HepG2 (cell line): ENCODE measurements at regions not wholly inside any gene's neighbourhood (a gene's known extent, or its start where the extent isn't known, plus 50 kb on each side); places are given as distances from the start of the nearest gene placed in this dataset.

Experiments
- ATAC-seq: fragments of 200-7000 bp; cut with Tn5 transposase; 3 replicates; pipeline ENCODE4 v1.9.1; 2020; ENCODE audit warnings: mild to moderate bottlenecking, moderate library complexity
- BruUV-seq: library from RNA; stranded (reverse); fragments of 400-500 nt; replicated peaks from 2 replicates; lab custom pipeline; 2021; lab: Mats Ljungman, UMichigan
- CTCF ChIA-PET: fragments of 300-600 bp; formaldehyde crosslinking; extraction: SDS; loops from one replicate; lab custom pipeline; 2021; ENCODE audit warnings: low total read pairs, inconsistent platforms, low intra/inter-chr PET ratio; lab: Yijun Ruan, JAX
- POLR2A ChIA-PET: fragments of 350-600 bp; sonication (Branson Sonifier 250); formaldehyde crosslinking; loops from one replicate; lab custom pipeline; 2020; ENCODE audit warnings: antibody characterized with exemption, inconsistent platforms; lab: Yijun Ruan, JAX
- DNase-seq: peaks from one replicate; pipeline ENCODE4 v3.0.0-alpha.2; 2015; ENCODE audit warnings: low spot score
- FAIRE-seq: peaks from 3 replicates; lab custom pipeline; 2011; peaks lifted over from hg19 to GRCh38; lab: Jason Lieb, UNC
- H2AFZ ChIP-seq: one replicate; pipeline ENCODE4 v1.6.1; 2011; ENCODE audit warnings: low read length, inconsistent platforms
- H3K27ac ChIP-seq: fragments of 300-600 bp; 3 replicates; pipeline ENCODE4 v1.8.0; 2011; ENCODE audit warnings: mixed run types, mild to moderate bottlenecking, mixed read lengths, low read length, inconsistent platforms; ENCODE audit not compliant: insufficient read depth; ENCODE audit errors: extremely low read length
- H3K27me3 ChIP-seq, 2 experiments: fragments of 200-600 bp in 1 of 2; 2 replicates in 1 of 2; 3 replicates in 1 of 2; pipeline versions ENCODE4 v1.6.0 to v1.8.0; 2011; ENCODE audit warnings: low read length in 2 of 2, mild to moderate bottlenecking in 2 of 2, moderate library complexity in 2 of 2, inconsistent platforms in 1 of 2; ENCODE audit not compliant: insufficient read depth in 2 of 2, control insufficient read depth in 1 of 2
- H3K36me3 ChIP-seq, 2 experiments: fragments of 200-600 bp in 1 of 2; replicated peaks in 1 of 2; 2 replicates in 1 of 2; 3 replicates in 1 of 2; pipeline versions ENCODE4 v1.5.1 to v1.8.0; 2011; ENCODE audit warnings: low read length in 2 of 2, inconsistent platforms in 1 of 2; ENCODE audit not compliant: insufficient read depth in 2 of 2, control insufficient read depth in 1 of 2
- H3K4me1 ChIP-seq: 2 replicates; pipeline ENCODE4 v1.5.1; 2012; ENCODE audit warnings: low read length, inconsistent platforms; ENCODE audit not compliant: insufficient read depth
- H3K4me2 ChIP-seq: 2 replicates; pipeline ENCODE4 v1.6.0; 2011; ENCODE audit warnings: low read depth, low read length, inconsistent platforms
- H3K4me3 ChIP-seq, 3 experiments: fragments of 200-600 bp in 1 of 3; sonication (generic), shearing (Covaris generic) in 1 of 3; replicated peaks in 1 of 3; 2 replicates each; pipeline ENCODE4 v1.5.1; 2011 to 2016; ENCODE audit warnings: low read length in 3 of 3, inconsistent platforms in 2 of 3, low read depth in 2 of 3, mild to moderate bottlenecking in 2 of 3, control low read depth in 1 of 3, mixed read lengths in 1 of 3; ENCODE audit not compliant: insufficient read depth in 1 of 3
- H3K79me2 ChIP-seq: one replicate; pipeline ENCODE4 v1.6.1; 2011; ENCODE audit warnings: low read length, inconsistent platforms; ENCODE audit not compliant: insufficient read depth
- H3K9ac ChIP-seq: 2 replicates; pipeline ENCODE4 v1.6.0; 2011; ENCODE audit warnings: mild to moderate bottlenecking, low read depth, low read length, inconsistent platforms; ENCODE audit not compliant: insufficient read depth
- H3K9me3 ChIP-seq: 2 replicates; pipeline ENCODE4 v1.5.1; 2012; ENCODE audit warnings: mild to moderate bottlenecking, low read length
- H4K20me1 ChIP-seq: 2 replicates; pipeline ENCODE4 v1.6.0; 2011; ENCODE audit warnings: inconsistent platforms, mild to moderate bottlenecking, low read length, moderate library complexity; ENCODE audit not compliant: insufficient read depth
- CEBPG ChIP-seq: IDR thresholded peaks from 2 replicates; pipeline ENCODE4 v1.6.1; 2016
- DDIT3 ChIP-seq: sonication (generic); formaldehyde crosslinking; IDR thresholded peaks from 2 replicates; pipeline ENCODE4 v1.4.0; 2020; ENCODE audit warnings: mild to moderate bottlenecking, missing genetic modification reagents
- MIER2 ChIP-seq: IDR thresholded peaks from 2 replicates; pipeline ENCODE4 v1.6.1; 2016; ENCODE audit warnings: missing biosample characterization, missing genetic modification reagents
- PTBP1 ChIP-seq: fragments of 200-400 bp; formaldehyde crosslinking; IDR thresholded peaks from 2 replicates; pipeline ENCODE4 v1.6.1; 2018; ENCODE audit warnings: low read length, low read depth; ENCODE audit not compliant: poor library complexity, severe bottlenecking
- RBM39 ChIP-seq: fragments of 200-400 bp; formaldehyde crosslinking; IDR thresholded peaks from one replicate; pipeline ENCODE4 v1.6.1; 2018; ENCODE audit warnings: antibody characterized with exemption, mild to moderate bottlenecking, low read depth, low read length; ENCODE audit not compliant: poor library complexity, severe bottlenecking
- SMAD1 ChIP-seq: sonication (generic); formaldehyde crosslinking; IDR thresholded peaks from 2 replicates; pipeline ENCODE4 v1.4.0; 2020; ENCODE audit warnings: missing genetic modification reagents, low read depth, mild to moderate bottlenecking, borderline replicate concordance
- ZFP41 ChIP-seq: sonication (generic); formaldehyde crosslinking; IDR thresholded peaks from 2 replicates; pipeline ENCODE4 v1.4.0; 2020; ENCODE audit warnings: mild to moderate bottlenecking, missing genetic modification reagents, borderline replicate concordance
- ZNF180 ChIP-seq: sonication (generic); formaldehyde crosslinking; IDR thresholded peaks from 2 replicates; pipeline ENCODE4 v1.4.0; 2020; ENCODE audit warnings: low read depth, missing genetic modification reagents, borderline replicate concordance
- ZNF207 ChIP-seq: fragments of 450-650 bp; IDR thresholded peaks from 2 replicates; pipeline ENCODE4 v1.6.1; 2016; ENCODE audit warnings: antibody characterized with exemption, borderline replicate concordance
- ZNF383 ChIP-seq: sonication (generic); formaldehyde crosslinking; IDR thresholded peaks from 2 replicates; pipeline ENCODE4 v1.4.0; 2020; ENCODE audit warnings: missing genetic modification reagents, mild to moderate bottlenecking, borderline replicate concordance
- ZNF619 ChIP-seq: sonication (generic); formaldehyde crosslinking; IDR thresholded peaks from 2 replicates; pipeline ENCODE4 v1.4.0; 2020; ENCODE audit warnings: mild to moderate bottlenecking, missing genetic modification reagents
- WGBS: methylation state at CpG from one replicate; pipeline ENCODE4 v1.1.6; 2017; ENCODE audit warnings: low lambda C conversion rate; 5-methylcytosine and 5-hydroxymethylcytosine counted together
- in situ Hi-C: cut with HindIII; loops from 2 replicates; pipeline ENCODE4 v1.10.0; 2017; ENCODE audit warnings: low pct_unique_long_range_greater_than_20kb; ENCODE audit not compliant: extremely low pct_ligation_motif_present
- intact Hi-C: fragments of 100-400 bp; cut with micrococcal nuclease; formaldehyde crosslinking; loops from one replicate; pipeline ENCODE4 v1.10.0; 2022; ENCODE audit not compliant: unreplicated experiment

GRCh38 chr4:123609829-123610228 is 213.2 kb downstream of the SPRY1 start:
- POLR2A ChIA-PET: no interaction called here
- H3K4me1 ChIP-seq: 0 out of 2 replicates have a peak, but pooled peaks cover 5% of the 10 kb centered on the region
- CTCF ChIA-PET: no interaction called here

GRCh38 chr4:123613586-123614344 is 217.2 kb downstream of the SPRY1 start:
- TF ChIP-seq ZNF383: no peak
- TF ChIP-seq ZNF619 (CRISPR knock-in tag): no peak
- no peak for TF ChIP-seq ZFP41 (CRISPR knock-in tag)
- TF ChIP-seq MIER2 (CRISPR knock-in tag): no peak
- TF ChIP-seq SMAD1: no peak
- TF ChIP-seq RBM39: no peak
- no peak for TF ChIP-seq PTBP1
- no peak for TF ChIP-seq DDIT3 (CRISPR knock-in tag)
- Histone ChIP-seq H4K20me1 (no peaks in the 10 kb centered on the region), H3K79me2 (no peaks in the 10 kb centered on the region), H3K9me3 (no peaks in the 10 kb centered on the region), H3K27me3 (no peaks in the 10 kb centered on the region), H3K27ac (no peak overlapping the region), H3K4me2 (no peak overlapping the region), H3K9ac (no peak overlapping the region), H3K4me3 (no peak overlapping the region), H3K36me3 (no peaks in the 10 kb centered on the region), H2AFZ (no peak overlapping the region), H3K4me1 (peaks cover 26% of the 10 kb centered on the region)
- ATAC-seq (no peak), DNase-seq (no peak), FAIRE-seq (no peak)
- POLR2A ChIA-PET: no interaction called here
- no TSS peak for BruUV-seq
- CTCF ChIA-PET: no interaction called here
- WGBS: 97% methylated on average over 9 of the region's 9 CpGs
- in situ Hi-C loops (no loop called here), intact Hi-C loops (no loop called here)

More at GRCh38 chr4:123609829-123610228, 213.2 kb downstream of the SPRY1 start:
- 73% methylated on average over 1 of the region's 1 CpG for WGBS
- no peaks in the 10 kb centered on the region for H3K27me3 ChIP-seq
- no peak overlapping the region for H2AFZ ChIP-seq
- BruUV-seq: no TSS peak
- no peak for ATAC-seq
- intact Hi-C loops: no loop called here
- H3K9ac ChIP-seq: no peak overlapping the region
- no peaks in the 10 kb centered on the region for H3K36me3 ChIP-seq
- H3K9me3 ChIP-seq: no peaks in the 10 kb centered on the region
- H3K27ac ChIP-seq: no peak overlapping the region
- no peak for DNase-seq
- no peaks in the 10 kb centered on the region for H3K79me2 ChIP-seq
- in situ Hi-C loops: no loop called here
- no peak for FAIRE-seq
- no peak for TF ChIP-seq CEBPG (CRISPR knock-in tag)
- no peak for TF ChIP-seq ZNF180 (CRISPR knock-in tag)
- no peak for TF ChIP-seq ZNF207
- no peak overlapping the region for H3K4me3 ChIP-seq
- H4K20me1 ChIP-seq: no peaks in the 10 kb centered on the region
- H3K4me2 ChIP-seq: no peak overlapping the region
